K562 (cell line): ENCODE measurements at regions not wholly inside any gene's neighbourhood (a gene's known extent, or its start where the extent isn't known, plus 50 kb on each side); places are given as distances from the start of the nearest gene placed in this dataset.

Source experiments
- IRF2 ChIP-seq: sonication (generic); formaldehyde crosslinking; IDR thresholded peaks from 2 replicates; pipeline ENCODE4 v1.8.1; 2022; ENCODE audit warnings: mild to moderate bottlenecking, missing genetic modification reagents
- PCBP1 ChIP-seq: fragments of 200-400 bp; formaldehyde crosslinking; IDR thresholded peaks from 2 replicates; pipeline ENCODE4 v1.6.1; 2018; ENCODE audit warnings: mild to moderate bottlenecking, low read depth, low read length; ENCODE audit not compliant: poor library complexity, severe bottlenecking
- PML ChIP-seq: IDR thresholded peaks from 2 replicates; pipeline ENCODE4 v1.6.1; 2012; ENCODE audit warnings: low read length, inconsistent platforms
- POLR2AphosphoS2 ChIP-seq: IDR thresholded peaks from 2 replicates; pipeline ENCODE4 v1.6.1; 2012; ENCODE audit warnings: low read length, improper control_type of control experiment
- RBFOX2 ChIP-seq: fragments of 200-400 bp; formaldehyde crosslinking; IDR thresholded peaks from 2 replicates; pipeline ENCODE4 v1.6.1; 2017; ENCODE audit warnings: low read depth, mild to moderate bottlenecking, low read length, moderate library complexity
- RBM17 ChIP-seq: fragments of 200-400 bp; formaldehyde crosslinking; IDR thresholded peaks from 2 replicates; pipeline ENCODE4 v1.6.1; 2017; ENCODE audit warnings: low read depth, mild to moderate bottlenecking, low read length, borderline replicate concordance
- SMC3 ChIP-seq: conservative IDR thresholded peaks from 2 replicates; pipeline ENCODE4 v1.6.1; 2011; ENCODE audit warnings: low read depth, low read length, improper control_type of control experiment; ENCODE audit not compliant: insufficient read depth
- ZNF766 ChIP-seq: fragments of 200-800 bp; sonication (Bioruptor generic); conservative IDR thresholded peaks from 2 replicates; pipeline ENCODE4 v1.6.1; 2016; ENCODE audit warnings: missing genetic modification characterization, missing compliant biosample characterization
- TF ChIP-seq, protein P1 (sequence below): fragments of 450-650 bp; IDR thresholded peaks from 2 replicates; pipeline ENCODE4 v1.6.1; 2016; ENCODE audit warnings: borderline replicate concordance
- TF ChIP-seq, protein P2 (sequence below): fragments of 450-650 bp; formaldehyde crosslinking; IDR thresholded peaks from 2 replicates; pipeline ENCODE4 v1.4.0; 2020; ENCODE audit warnings: mild to moderate bottlenecking, moderate library complexity
- TF ChIP-seq, protein P3 (sequence below): fragments of 250-450 bp; sonication (Bioruptor Pico); IDR thresholded peaks from 2 replicates; pipeline ENCODE4 v1.5.0; 2020; ENCODE audit warnings: mild to moderate bottlenecking

DNA sequence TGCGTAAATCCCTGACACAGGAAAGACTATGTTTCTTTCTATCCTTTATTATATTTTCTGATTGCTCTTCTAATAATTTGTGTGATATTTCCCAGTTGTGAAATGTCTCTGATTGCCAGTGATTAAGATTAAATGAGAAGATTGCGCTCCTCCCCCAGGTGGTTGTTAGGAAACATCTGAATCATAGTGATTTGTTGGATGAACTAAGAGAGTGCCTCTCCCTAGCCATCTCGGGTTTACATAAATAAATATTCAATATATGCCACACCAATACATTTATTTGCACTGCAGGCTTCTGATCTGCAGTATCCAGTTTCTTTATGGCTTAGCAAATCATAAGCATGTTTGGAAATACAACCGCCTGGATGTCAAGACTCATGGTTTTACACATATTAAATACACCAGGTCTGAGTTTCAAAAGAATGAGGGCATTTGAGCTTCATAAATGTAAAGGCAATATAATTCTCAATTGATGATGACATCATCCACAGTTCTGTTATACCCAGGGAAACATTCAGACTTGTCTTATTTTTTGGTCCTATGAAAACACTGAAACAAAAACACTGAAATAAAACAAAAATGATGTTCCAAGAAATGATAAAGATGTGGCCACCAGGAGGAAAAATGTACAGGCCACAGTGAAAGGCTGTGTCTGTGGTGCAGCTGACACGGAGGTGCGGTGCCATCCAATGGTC, 826.7 kb upstream of the ACVR2A start (continued):
- TF ChIP-seq, protein P1, sequence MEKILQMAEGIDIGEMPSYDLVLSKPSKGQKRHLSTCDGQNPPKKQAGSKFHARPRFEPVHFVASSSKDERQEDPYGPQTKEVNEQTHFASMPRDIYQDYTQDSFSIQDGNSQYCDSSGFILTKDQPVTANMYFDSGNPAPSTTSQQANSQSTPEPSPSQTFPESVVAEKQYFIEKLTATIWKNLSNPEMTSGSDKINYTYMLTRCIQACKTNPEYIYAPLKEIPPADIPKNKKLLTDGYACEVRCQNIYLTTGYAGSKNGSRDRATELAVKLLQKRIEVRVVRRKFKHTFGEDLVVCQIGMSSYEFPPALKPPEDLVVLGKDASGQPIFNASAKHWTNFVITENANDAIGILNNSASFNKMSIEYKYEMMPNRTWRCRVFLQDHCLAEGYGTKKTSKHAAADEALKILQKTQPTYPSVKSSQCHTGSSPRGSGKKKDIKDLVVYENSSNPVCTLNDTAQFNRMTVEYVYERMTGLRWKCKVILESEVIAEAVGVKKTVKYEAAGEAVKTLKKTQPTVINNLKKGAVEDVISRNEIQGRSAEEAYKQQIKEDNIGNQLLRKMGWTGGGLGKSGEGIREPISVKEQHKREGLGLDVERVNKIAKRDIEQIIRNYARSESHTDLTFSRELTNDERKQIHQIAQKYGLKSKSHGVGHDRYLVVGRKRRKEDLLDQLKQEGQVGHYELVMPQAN = no peak
- TF ChIP-seq PCBP1 (no peak), PML (no peak), RBFOX2 (no peak), IRF2 (CRISPR knock-in tag) (no peak), ZNF766 (CRISPR knock-in tag) (no peak), RBM17 (no peak), SMC3 (no peak), POLR2AphosphoS2 (no peak)
- TF ChIP-seq, protein P2, sequence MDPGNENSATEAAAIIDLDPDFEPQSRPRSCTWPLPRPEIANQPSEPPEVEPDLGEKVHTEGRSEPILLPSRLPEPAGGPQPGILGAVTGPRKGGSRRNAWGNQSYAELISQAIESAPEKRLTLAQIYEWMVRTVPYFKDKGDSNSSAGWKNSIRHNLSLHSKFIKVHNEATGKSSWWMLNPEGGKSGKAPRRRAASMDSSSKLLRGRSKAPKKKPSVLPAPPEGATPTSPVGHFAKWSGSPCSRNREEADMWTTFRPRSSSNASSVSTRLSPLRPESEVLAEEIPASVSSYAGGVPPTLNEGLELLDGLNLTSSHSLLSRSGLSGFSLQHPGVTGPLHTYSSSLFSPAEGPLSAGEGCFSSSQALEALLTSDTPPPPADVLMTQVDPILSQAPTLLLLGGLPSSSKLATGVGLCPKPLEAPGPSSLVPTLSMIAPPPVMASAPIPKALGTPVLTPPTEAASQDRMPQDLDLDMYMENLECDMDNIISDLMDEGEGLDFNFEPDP (CRISPR knock-in tag) = no peak
- TF ChIP-seq, protein P3, sequence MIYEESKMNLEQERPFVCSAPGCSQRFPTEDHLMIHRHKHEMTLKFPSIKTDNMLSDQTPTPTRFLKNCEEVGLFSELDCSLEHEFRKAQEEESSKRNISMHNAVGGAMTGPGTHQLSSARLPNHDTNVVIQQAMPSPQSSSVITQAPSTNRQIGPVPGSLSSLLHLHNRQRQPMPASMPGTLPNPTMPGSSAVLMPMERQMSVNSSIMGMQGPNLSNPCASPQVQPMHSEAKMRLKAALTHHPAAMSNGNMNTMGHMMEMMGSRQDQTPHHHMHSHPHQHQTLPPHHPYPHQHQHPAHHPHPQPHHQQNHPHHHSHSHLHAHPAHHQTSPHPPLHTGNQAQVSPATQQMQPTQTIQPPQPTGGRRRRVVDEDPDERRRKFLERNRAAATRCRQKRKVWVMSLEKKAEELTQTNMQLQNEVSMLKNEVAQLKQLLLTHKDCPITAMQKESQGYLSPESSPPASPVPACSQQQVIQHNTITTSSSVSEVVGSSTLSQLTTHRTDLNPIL = no peak
